Immature natural killer cell (primary cell): ENCODE measurements at regions not wholly inside any gene's neighbourhood (a gene's known extent, or its start where the extent isn't known, plus 50 kb on each side); places are given as distances from the start of the nearest gene placed in this dataset.
A peak's percentile ranks its signal among the peaks of the same experiment; 100 is the strongest.

Experiments used
- DNase-seq, 3 donors: peaks; one replicate each; pipeline ENCODE4 v3.0.0; 2022; ENCODE audit warnings: mixed read lengths in 1 of 3
- H3K27ac Mint-ChIP-seq, 6 donors: one replicate each; pipeline ENCODE4 v1.8.0; 2020; ENCODE audit warnings: mixed read lengths in 6 of 6, mild to moderate bottlenecking in 5 of 6, inconsistent platforms in 4 of 6, moderate library complexity in 3 of 6
- H3K27me3 Mint-ChIP-seq, 3 donors: one replicate each; pipeline ENCODE4 v1.8.0; 2020 to 2021; ENCODE audit warnings: low read depth in 3 of 3, mild to moderate bottlenecking in 3 of 3, mixed read lengths in 3 of 3, moderate library complexity in 3 of 3, inconsistent platforms in 1 of 3
- H3K36me3 Mint-ChIP-seq, 3 donors: one replicate each; pipeline ENCODE4 v1.8.0; 2020; ENCODE audit warnings: mixed read lengths in 3 of 3, inconsistent platforms in 2 of 3, mild to moderate bottlenecking in 2 of 3
- H3K4me1 Mint-ChIP-seq, 2 donors: one replicate each; pipeline ENCODE4 v1.8.0; 2020; ENCODE audit warnings: inconsistent platforms in 2 of 2, mild to moderate bottlenecking in 2 of 2, mixed read lengths in 2 of 2, moderate library complexity in 1 of 2
- H3K4me3 Mint-ChIP-seq, 5 donors: one replicate each; pipeline ENCODE4 v1.8.0; 2020; ENCODE audit warnings: mild to moderate bottlenecking in 5 of 5, mixed read lengths in 5 of 5, inconsistent platforms in 3 of 5, moderate library complexity in 3 of 5
- H3K9me3 Mint-ChIP-seq, 6 donors: one replicate each; pipeline ENCODE4 v1.8.0; 2020; ENCODE audit warnings: mild to moderate bottlenecking in 6 of 6, mixed read lengths in 6 of 6, inconsistent platforms in 4 of 6, moderate library complexity in 3 of 6

DNA sequence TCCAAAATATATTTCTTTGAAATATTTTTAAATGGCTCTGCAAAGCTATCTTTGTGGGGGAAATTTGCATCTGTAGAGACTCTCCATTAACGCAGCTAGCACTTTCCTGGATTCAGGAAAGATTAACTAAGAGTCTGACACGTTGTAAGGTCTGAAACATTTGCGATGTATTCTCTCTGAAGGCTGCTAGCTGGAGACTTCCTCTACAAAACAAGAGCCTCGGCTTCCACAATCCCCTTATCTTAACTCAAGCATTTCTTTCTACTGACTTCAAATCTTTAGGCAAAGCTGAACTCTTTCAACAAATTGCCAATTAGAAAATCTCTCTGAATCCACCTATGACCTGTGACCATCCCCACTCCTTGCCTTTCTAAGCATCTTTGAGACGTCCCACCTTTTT, 250.5 kb downstream of the KLF13 start:
- no peaks in the 10 kb centered on the region for H3K4me1 Mint-ChIP-seq
- H3K9me3 Mint-ChIP-seq, result peaks cover 0 to 6% (median 4%) of the 10 kb centered on the region in 6 donors
- DNase-seq, result no peak
- peaks cover 0 to 4% (median 0%) of the 10 kb centered on the region in 3 donors for H3K36me3 Mint-ChIP-seq
- no peak overlapping the region for H3K4me3 Mint-ChIP-seq
- H3K27me3 Mint-ChIP-seq, result peaks cover 2 to 10% (median 7%) of the 10 kb centered on the region in 3 donors
- H3K27ac Mint-ChIP-seq, result no peak overlapping the region

- H3K27ac Mint-ChIP-seq, result no peak overlapping the region
- peaks cover 5 to 8% (median 7%) of the 10 kb centered on the region in 6 donors for H3K9me3 Mint-ChIP-seq
- no peak overlapping the region for H3K4me3 Mint-ChIP-seq
- H3K4me1 Mint-ChIP-seq, result no peaks in the 10 kb centered on the region
- DNase-seq, result no peak
- peaks cover 2 to 13% (median 10%) of the 10 kb centered on the region in 3 donors for H3K27me3 Mint-ChIP-seq
- peaks cover 0 to 5% (median 0%) of the 10 kb centered on the region in 3 donors for H3K36me3 Mint-ChIP-seq
Measured at GRCh38 chr15:31579282-31579681, 252.6 kb downstream of the KLF13 start.

DNA sequence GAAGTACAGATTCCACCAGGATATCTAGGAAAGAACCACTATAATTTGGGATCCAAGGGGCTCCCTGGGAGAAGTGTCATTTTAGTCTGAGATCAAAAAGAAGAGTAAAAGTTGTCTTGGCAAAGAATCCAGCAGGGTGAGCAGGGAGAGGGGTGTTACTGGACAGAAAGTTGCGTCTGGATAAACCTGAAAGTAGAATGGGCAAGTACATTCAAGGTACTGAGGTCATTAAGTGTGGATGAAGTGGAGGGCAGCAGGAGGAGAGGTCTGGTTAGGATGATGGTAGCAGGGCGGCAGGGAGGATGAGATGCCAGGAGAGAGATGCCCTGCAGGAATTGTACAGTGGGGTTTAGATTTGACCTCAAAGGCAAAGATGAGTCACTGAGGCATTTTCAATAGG, 253.3 kb downstream of the KLF13 start:
- Mint-ChIP-seq H3K36me3 (peaks cover 0 to 5% (median 0%) of the 10 kb centered on the region in 3 donors), H3K9me3 (peaks cover 5 to 8% (median 7%) of the 10 kb centered on the region in 6 donors), H3K4me3 (no peak overlapping the region), H3K4me1 (no peaks in the 10 kb centered on the region), H3K27ac (no peak overlapping the region), H3K27me3 (peaks cover 2 to 17% (median 8%) of the 10 kb centered on the region in 3 donors)
- DNase-seq, result no peak

DNA sequence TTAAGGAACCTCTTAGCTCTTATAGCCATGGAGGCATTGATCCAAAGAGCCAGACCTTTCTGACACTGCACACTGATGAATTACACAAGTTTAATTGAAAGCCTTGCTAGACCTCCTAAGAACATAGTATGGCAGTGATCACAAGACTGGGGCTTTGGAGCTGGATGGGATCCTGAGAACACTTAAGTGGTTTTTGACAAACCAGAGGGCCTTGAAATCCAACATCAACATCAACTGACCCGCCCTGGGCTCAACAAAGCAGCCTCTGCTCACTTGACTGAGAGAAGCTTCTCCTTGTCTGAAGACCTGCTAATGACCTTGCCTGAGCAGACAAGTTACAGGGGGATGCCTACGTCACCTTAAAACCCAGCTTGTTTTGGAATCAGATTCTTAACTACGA, 257.6 kb downstream of the KLF13 start:
- Mint-ChIP-seq H3K4me3 (no peak overlapping the region), H3K27ac (no peak overlapping the region), H3K27me3 (peaks cover 0 to 18% (median 2%) of the 10 kb centered on the region in 3 donors), H3K9me3 (peaks cover 5 to 8% (median 7%) of the 10 kb centered on the region in 6 donors), H3K36me3 (peaks cover 0 to 5% (median 0%) of the 10 kb centered on the region in 3 donors), H3K4me1 (no peaks in the 10 kb centered on the region)
- DNase-seq, result no peak

GRCh38 chr15:31585240-31585639, 258.6 kb downstream of the KLF13 start:
- no peak overlapping the region for H3K27ac Mint-ChIP-seq
- H3K36me3 Mint-ChIP-seq, result peaks cover 0 to 5% (median 0%) of the 10 kb centered on the region in 3 donors
- H3K27me3 Mint-ChIP-seq, result peaks cover 0 to 13% (median 2%) of the 10 kb centered on the region in 3 donors

DNA sequence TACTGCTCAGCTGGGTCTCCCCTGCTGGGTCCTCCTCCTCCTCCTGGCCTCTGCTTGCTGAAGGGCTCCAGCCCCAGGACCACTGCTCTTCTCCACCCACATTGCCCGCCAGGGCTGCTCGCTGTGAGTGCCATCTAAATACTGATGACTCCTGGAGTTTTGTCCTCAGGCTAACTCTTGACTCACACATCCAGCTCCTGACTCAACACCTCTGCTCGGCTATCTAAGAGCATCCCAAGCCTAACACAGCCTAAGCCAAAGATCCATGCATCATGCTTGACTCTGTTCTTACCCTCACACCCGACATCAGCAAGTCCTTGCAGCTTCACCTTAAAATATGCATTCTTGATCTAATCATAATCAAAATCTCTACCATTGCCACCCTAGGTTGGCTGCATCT, 260.2 kb downstream of the KLF13 start:
- peaks cover 0 to 14% (median 2%) of the 10 kb centered on the region in 3 donors for H3K27me3 Mint-ChIP-seq
- peaks cover 0 to 4% (median 0%) of the 10 kb centered on the region in 3 donors for H3K36me3 Mint-ChIP-seq
- peaks cover 0 to 1% of the 10 kb centered on the region in 2 donors for H3K4me1 Mint-ChIP-seq
- no peak overlapping the region for H3K27ac Mint-ChIP-seq
- H3K9me3 Mint-ChIP-seq, result peaks cover 2 to 7% (median 5%) of the 10 kb centered on the region in 6 donors
- no peak for DNase-seq
- no peak overlapping the region for H3K4me3 Mint-ChIP-seq

More at GRCh38 chr15:31585240-31585639, 258.6 kb downstream of the KLF13 start:
- Mint-ChIP-seq H3K9me3 (peaks cover 2 to 8% (median 7%) of the 10 kb centered on the region in 6 donors), H3K4me3 (no peak overlapping the region), H3K4me1 (no peaks in the 10 kb centered on the region)
- DNase-seq, result no peak

DNA sequence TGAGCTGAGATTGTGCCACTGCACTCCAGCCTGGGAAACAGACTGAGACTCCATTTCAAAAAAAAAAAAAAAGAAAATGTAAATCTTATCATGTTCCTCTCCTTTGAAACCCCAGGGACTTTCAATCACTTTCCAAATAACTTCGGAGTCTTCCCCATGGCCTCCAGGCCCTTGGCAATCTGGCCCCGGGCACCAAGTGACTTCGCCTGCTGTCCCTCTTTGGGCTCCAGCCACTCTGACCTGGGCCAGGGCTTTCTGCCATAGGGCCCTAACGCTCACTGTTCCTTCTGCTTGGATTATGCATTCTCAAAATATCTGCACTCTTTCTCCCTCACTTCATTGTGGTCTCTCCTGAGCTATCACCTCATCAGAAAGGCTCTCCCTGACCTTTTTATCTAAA, 260.9 kb downstream of the KLF13 start:
- Mint-ChIP-seq H3K27me3 (peaks cover 0 to 11% (median 2%) of the 10 kb centered on the region in 3 donors), H3K4me3 (no peak overlapping the region), H3K4me1 (peaks cover 0 to 1% of the 10 kb centered on the region in 2 donors), H3K36me3 (no peaks in the 10 kb centered on the region), H3K9me3 (peaks cover 0 to 2% (median 0%) of the 10 kb centered on the region in 6 donors), H3K27ac (no peak overlapping the region)
- DNase-seq, result no peak

- no peaks in the 10 kb centered on the region for H3K9me3 Mint-ChIP-seq
- no peak overlapping the region for H3K4me3 Mint-ChIP-seq
- H3K27ac Mint-ChIP-seq, result no peak overlapping the region
- no peaks in the 10 kb centered on the region for H3K36me3 Mint-ChIP-seq
- no peak for DNase-seq
- H3K27me3 Mint-ChIP-seq, result peaks cover 0 to 2% (median 2%) of the 10 kb centered on the region in 3 donors
- H3K4me1 Mint-ChIP-seq, result peaks cover 0 to 1% of the 10 kb centered on the region in 2 donors
Measured at GRCh38 chr15:31590609-31591008, 264.0 kb downstream of the KLF13 start.

- peaks cover 1 to 2% (median 2%) of the 10 kb centered on the region in 3 donors for H3K27me3 Mint-ChIP-seq
- H3K4me1 Mint-ChIP-seq, result peaks cover 0 to 1% of the 10 kb centered on the region in 2 donors
- no peak overlapping the region for H3K4me3 Mint-ChIP-seq
- no peaks in the 10 kb centered on the region for H3K36me3 Mint-ChIP-seq
- H3K27ac Mint-ChIP-seq, result no peak overlapping the region
- H3K9me3 Mint-ChIP-seq, result no peaks in the 10 kb centered on the region
- DNase-seq, result no peak
Measured at GRCh38 chr15:31591908-31592307, 265.3 kb downstream of the KLF13 start.

- no peaks in the 10 kb centered on the region for H3K36me3 Mint-ChIP-seq
- H3K4me1 Mint-ChIP-seq, result peaks cover 15 to 22% of the 10 kb centered on the region in 2 donors
- H3K9me3 Mint-ChIP-seq, result peaks cover 0 to 1% (median 0%) of the 10 kb centered on the region in 6 donors
- no peak for DNase-seq
- H3K4me3 Mint-ChIP-seq, result peak overlapping the region in 2 of 5 donors; percentile 66 to 76
- H3K27me3 Mint-ChIP-seq, result peaks cover 1 to 10% (median 1%) of the 10 kb centered on the region in 3 donors
- H3K27ac Mint-ChIP-seq, result peak overlapping the region in 2 of 6 donors; percentile 52 to 53
Measured at GRCh38 chr15:31597466-31597865, 270.8 kb downstream of the KLF13 start.

DNA sequence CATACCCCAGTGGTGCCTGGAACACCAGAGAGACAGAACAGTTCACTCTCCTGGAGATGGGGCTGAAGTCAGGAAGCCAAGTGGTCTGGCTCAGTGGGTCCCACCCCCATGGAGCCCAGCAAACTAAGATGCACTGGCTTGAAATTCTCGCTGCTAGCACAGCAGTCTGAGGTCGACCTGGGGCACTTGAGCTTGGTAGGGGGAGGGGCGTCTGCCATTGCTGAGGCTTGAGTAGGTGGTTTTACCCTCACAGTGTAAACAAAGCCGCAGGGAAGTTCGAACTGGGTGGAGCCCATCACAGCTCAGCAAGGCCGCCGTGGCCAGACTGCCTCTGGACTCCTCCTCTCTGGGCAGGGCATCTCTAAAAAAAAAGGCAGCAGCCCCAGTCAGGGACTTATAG, 272.0 kb downstream of the KLF13 start:
- DNase-seq, result peak; percentile 41
- peak overlapping the region in 2 of 6 donors; percentile 52 to 54 for H3K27ac Mint-ChIP-seq
- H3K27me3 Mint-ChIP-seq, result peaks cover 1 to 10% (median 1%) of the 10 kb centered on the region in 3 donors
- H3K4me3 Mint-ChIP-seq, result peak overlapping the region; percentile 55 to 76 (median 66)
- no peaks in the 10 kb centered on the region for H3K36me3 Mint-ChIP-seq
- peaks cover 0 to 1% (median 0%) of the 10 kb centered on the region in 6 donors for H3K9me3 Mint-ChIP-seq
- H3K4me1 Mint-ChIP-seq, result peaks cover 15 to 22% of the 10 kb centered on the region in 2 donors

DNA sequence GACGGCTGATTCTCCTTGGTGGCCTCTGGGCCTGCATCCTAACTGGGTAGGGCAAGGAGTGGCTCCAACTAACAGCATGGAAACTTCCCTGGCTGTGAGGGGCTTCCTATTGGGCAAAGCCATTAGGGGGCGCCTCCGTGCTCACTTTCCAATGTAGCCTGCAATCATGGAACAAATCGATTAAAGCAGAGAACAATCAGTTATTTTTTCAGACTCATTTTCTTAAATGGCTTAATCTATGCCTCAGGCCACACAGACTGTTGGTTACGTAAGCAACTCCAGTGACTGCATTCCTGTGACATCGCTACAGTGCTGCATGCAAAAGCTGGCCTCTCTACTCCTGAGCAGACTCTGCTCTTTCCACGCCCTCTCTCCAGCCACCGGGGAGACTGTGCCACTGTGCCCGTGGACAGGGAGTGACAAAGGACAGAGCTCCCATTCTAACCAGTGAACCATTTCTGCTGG, 278.9 kb downstream of the KLF13 start:
- H3K9me3 Mint-ChIP-seq, result no peaks in the 10 kb centered on the region
- DNase-seq, result no peak
- peaks cover 1 to 13% (median 6%) of the 10 kb centered on the region in 3 donors for H3K27me3 Mint-ChIP-seq
- no peak overlapping the region for H3K27ac Mint-ChIP-seq
- H3K4me3 Mint-ChIP-seq, result no peak overlapping the region
- H3K36me3 Mint-ChIP-seq, result no peaks in the 10 kb centered on the region
- H3K4me1 Mint-ChIP-seq, result no peaks in the 10 kb centered on the region

DNA sequence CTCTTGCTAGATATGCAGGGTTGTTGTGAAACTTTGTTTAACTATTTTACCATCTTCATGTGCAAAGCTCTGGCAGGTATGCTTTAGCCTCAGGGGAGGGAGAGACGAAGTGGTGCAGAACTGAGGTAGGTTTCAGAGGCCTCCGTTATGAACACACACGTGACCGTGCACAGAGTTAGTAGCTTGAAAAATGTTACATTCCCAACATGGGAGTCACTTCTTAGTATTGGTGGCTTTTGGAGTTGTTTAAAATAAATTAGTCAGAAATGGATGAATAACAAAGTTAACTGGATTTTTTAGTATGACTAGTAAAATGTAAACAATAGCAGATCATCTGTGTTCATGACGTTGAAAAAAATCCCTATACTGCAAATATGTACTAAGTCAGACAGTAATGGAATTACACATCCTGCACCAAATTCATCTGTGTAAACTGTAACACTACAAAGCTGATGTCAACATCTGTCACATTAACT, 279.6 kb downstream of the KLF13 start:
- Mint-ChIP-seq H3K27ac (no peak overlapping the region), H3K4me1 (no peaks in the 10 kb centered on the region), H3K4me3 (no peak overlapping the region), H3K36me3 (no peaks in the 10 kb centered on the region), H3K27me3 (peaks cover 1 to 9% (median 8%) of the 10 kb centered on the region in 3 donors), H3K9me3 (peaks cover 0 to 2% (median 0%) of the 10 kb centered on the region in 6 donors)
- DNase-seq, result no peak

DNA sequence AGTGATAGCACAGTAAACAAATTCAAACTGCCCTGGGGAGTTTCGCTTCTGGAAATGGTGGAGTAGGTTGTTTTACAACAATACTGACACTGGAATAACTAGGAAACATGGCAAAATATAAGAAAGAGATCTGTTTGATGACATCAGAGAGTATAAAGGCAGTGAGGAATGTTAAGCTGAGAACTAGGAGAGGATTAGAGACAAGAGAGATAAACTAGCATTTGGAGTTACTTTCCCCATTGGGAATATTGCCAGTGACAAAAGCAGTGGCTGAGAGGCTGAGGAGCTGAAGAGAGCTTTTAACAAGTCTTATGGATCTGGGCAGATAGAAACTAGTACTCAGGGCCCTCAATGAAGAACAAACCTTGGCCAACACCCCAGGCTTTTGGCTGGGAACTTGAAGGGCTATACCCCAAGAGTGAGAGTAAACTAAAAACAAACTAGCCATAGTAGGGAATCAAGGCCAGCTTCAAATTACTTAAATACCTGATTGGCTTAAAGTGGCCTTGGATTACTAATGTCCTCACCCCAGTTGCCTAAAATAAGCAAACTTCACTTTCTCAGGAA, 280.4 kb downstream of the KLF13 start:
- no peaks in the 10 kb centered on the region for H3K4me1 Mint-ChIP-seq

More for the DNA sequence above, 280.4 kb downstream of the KLF13 start:
- Mint-ChIP-seq H3K9me3 (peaks cover 0 to 5% (median 0%) of the 10 kb centered on the region in 6 donors), H3K27ac (no peak overlapping the region), H3K4me3 (no peak overlapping the region), H3K27me3 (peaks cover 3 to 9% (median 8%) of the 10 kb centered on the region in 3 donors), H3K36me3 (no peaks in the 10 kb centered on the region)
- no peak for DNase-seq
